D721Med (cell line): ENCODE measurements at regions not wholly inside any gene's neighbourhood (a gene's known extent, or its start where the extent isn't known, plus 50 kb on each side); places are given as distances from the start of the nearest gene placed in this dataset.

ENCODE experiments used
- DNase-seq: peaks from one replicate; pipeline ENCODE4 v3.0.0; 2011; ENCODE audit warnings: low spot score; ENCODE audit not compliant: insufficient read length
- FAIRE-seq: peaks from 2 replicates; lab custom pipeline; 2011; peaks lifted over from hg19 to GRCh38; lab: Jason Lieb, UNC
- TF ChIP-seq, protein P1 (sequence below): IDR thresholded peaks from 2 replicates; pipeline ENCODE4 v1.5.1; 2012; ENCODE audit warnings: mild to moderate bottlenecking, control low read depth; ENCODE audit not compliant: insufficient read depth; ENCODE audit errors: missing control alignments

- no peak for FAIRE-seq
- TF ChIP-seq, protein P1, sequence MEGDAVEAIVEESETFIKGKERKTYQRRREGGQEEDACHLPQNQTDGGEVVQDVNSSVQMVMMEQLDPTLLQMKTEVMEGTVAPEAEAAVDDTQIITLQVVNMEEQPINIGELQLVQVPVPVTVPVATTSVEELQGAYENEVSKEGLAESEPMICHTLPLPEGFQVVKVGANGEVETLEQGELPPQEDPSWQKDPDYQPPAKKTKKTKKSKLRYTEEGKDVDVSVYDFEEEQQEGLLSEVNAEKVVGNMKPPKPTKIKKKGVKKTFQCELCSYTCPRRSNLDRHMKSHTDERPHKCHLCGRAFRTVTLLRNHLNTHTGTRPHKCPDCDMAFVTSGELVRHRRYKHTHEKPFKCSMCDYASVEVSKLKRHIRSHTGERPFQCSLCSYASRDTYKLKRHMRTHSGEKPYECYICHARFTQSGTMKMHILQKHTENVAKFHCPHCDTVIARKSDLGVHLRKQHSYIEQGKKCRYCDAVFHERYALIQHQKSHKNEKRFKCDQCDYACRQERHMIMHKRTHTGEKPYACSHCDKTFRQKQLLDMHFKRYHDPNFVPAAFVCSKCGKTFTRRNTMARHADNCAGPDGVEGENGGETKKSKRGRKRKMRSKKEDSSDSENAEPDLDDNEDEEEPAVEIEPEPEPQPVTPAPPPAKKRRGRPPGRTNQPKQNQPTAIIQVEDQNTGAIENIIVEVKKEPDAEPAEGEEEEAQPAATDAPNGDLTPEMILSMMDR = no peak
- DNase-seq = no peak
These were observed 162.5 kb upstream of the SYT6 start for GRCh38 chr1:114316204-114316603.

GRCh38 chr1:114315631-114316030 lies 162.0 kb upstream of the SYT6 start:
- TF ChIP-seq, protein P1 = no peak
- DNase-seq (no peak), FAIRE-seq (no peak)

DNA sequence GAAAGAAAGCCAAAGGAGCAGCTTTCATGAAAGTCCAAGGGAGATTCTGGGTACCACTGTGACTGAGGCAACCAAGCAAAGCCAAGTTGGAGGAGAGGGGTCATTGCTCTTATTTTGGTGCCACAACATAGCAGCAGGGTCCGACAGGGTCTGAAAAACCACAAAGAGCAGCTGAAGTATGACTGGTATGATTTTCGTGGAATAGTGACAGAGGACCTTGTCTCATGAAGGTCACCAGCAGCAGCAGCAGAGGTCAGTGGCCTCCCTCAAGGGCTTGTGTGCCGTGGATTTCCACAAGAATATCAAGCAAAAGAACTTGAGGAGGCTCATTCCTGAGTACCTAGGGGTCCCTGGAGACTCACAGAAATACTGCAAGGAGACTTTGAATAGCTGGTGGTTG lies 160.9 kb upstream of the SYT6 start:
- no peak for FAIRE-seq
- DNase-seq = no peak
- TF ChIP-seq, protein P1 = no peak

DNA sequence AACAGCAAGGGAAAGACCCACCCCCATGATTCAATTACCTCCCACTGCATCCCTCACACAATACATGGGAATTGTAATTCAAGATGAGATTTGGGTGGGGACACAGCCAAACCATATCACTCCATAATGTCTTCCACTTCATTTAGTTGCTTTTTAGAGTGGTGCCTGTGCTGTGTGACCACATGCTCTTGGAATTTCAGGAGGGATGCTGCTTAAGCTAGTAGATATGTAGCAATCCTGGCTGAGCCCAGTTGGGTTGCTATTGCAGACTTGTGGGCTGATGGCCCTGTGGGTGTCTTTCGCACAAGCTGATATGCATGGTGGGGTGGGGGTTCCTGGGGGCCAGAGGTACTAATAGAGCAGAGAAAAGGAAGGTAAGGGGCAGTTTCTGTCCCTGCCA lies 160.4 kb upstream of the SYT6 start:
- FAIRE-seq = no peak
- TF ChIP-seq, protein P1 = no peak

GRCh38 chr1:114310695-114311271 lies 157.1 kb upstream of the SYT6 start:
- DNase-seq = no peak
- TF ChIP-seq, protein P1 = no peak
- no peak for FAIRE-seq

More for the DNA sequence above, 160.4 kb upstream of the SYT6 start:
- no peak for DNase-seq

GRCh38 chr1:114302821-114303220 lies 149.2 kb upstream of the SYT6 start:
- TF ChIP-seq, protein P1 = no peak
- no peak for FAIRE-seq

DNA sequence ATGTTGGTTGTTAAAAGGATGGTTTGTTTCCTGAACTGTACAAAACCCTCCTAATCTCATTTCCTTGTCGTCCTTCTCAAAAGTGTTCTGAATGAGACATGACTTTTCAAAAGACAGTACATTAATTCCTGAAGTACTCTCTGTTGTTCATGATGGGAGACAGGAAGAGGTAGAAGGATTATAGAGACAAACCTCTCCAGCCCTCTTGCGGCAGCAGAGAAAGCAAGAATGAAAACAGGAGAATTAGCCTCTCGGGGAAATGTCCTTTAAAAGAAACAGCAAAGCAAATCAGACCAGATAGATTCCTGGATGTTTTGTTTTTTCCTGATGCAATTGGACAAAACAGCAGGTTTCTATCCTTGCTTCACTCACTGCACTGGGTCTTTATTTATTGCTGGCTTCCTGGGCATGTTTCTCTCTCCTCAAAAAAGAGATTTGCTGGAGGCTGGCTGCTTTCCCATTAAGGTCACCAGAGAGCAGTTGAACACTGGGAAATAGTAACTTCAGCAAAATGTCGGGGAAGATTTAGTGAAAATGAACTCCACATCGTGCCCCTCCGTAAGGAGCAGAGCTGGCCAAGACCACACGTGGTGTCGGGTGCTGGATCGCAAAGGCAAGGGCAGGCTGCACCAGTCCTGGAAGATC lies 145.8 kb upstream of the SYT6 start:
- DNase-seq (no peak), FAIRE-seq (no peak)
- TF ChIP-seq, protein P1 = no peak

More at GRCh38 chr1:114302821-114303220, 149.2 kb upstream of the SYT6 start:
- DNase-seq = no peak
